Breast epithelium (tissue), 3 donors: ENCODE measurements at regions not wholly inside any gene's neighbourhood (a gene's known extent, or its start where the extent isn't known, plus 50 kb on each side); places are given as distances from the start of the nearest gene placed in this dataset.

Source experiments
- CTCF ChIP-seq, 3 donors: fragments of 450-650 bp; IDR thresholded peaks; one replicate each; pipeline ENCODE4 v1.5.1; 2016 to 2017; ENCODE audit warnings: antibody characterized with exemption in 3 of 3, mild to moderate bottlenecking in 3 of 3, moderate library complexity in 3 of 3
- POLR2A ChIP-seq: fragments of 450-650 bp; IDR thresholded peaks from one replicate; pipeline ENCODE4 v1.6.1; 2016; ENCODE audit warnings: antibody characterized with exemption, mild to moderate bottlenecking, moderate library complexity
- POLR2AphosphoS5 ChIP-seq, 3 donors: sonication (generic); formaldehyde crosslinking; IDR thresholded peaks; one replicate each; pipeline ENCODE4 v1.6.1; 2017; ENCODE audit warnings: antibody characterized with exemption in 3 of 3

DNA sequence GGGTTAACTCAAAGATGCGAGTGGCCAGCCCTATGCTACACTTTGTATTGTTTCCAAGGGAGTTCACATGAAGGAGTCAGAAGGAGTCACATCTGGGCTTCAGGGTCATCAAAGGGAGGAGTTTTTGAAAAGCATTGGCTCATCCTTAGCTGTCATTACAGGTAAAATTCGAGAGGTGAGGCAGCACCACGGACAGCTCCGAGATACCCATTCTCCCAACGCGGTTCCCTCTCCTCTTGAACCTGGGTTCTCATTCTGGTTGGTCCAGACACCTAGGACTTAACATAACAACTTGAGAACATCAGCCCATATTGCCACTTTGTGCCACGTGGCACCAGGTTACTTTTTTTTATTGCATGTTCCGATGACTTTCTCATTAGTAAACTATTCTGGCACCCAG lies 768.6 kb downstream of the NLGN4Y start:
- TF ChIP-seq CTCF (IDR thresholded peaks at IDR 0.05): no peak
- no peak for TF ChIP-seq POLR2AphosphoS5 (IDR thresholded peaks at IDR 0.05)
- no peak for TF ChIP-seq POLR2A
